ENCODE measurements at regions not wholly inside any gene's neighbourhood (a gene's known extent, or its start where the extent isn't known, plus 50 kb on each side); places are given as distances from the start of the nearest gene placed in this dataset.

DNA sequence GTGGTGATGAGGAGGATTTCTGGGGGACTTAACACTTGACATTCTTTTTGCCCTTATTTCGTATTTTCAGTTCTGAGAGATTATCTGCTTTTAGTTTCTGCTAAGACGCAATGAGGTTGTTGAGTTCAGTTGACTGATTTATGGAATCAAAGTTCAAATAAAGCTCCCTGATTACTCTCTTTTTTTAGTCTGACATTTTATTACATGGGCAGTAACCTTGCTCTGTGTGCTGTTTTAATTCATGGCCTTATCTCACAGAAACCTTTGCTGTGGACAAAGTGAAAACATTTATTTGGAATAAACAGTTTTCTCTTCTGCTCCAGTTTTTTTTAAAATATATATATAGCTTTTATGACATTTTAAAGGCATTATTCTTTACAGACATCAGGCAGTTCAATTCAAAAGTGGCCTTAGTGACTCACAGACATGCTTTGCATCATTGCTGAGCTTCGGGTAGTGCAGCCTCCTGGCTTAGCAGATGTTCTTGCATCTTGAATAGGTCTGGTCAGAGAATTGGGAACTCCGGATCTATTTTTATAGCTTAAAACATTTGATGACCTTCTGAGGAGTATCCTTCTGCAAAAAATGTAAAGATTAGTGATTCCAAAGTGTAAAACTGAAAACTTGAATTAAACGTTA is 162.9 kb downstream of the FAM170A start:
- no peak for DNase-seq

DNA sequence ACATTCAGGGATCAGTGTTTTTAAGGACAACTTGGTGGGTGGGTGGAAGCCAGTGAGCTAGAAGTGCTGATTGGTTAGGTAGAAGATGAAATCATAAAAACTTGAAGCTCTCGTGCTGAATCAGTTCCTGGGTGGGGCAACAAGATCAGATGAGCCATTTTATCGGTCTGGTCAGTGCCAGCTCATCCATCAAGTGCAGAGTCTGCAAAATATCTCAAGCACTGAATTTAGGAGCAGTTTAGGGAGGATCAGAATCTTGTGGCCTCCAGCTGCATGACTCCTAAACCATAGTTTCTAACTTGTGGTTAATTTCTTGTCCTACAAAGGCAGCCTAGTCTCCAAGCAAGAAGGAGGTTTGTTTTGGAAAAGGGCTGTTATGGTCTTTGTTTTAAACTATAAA is 166.4 kb downstream of the FAM170A start:
- no peak for DNase-seq

DNA sequence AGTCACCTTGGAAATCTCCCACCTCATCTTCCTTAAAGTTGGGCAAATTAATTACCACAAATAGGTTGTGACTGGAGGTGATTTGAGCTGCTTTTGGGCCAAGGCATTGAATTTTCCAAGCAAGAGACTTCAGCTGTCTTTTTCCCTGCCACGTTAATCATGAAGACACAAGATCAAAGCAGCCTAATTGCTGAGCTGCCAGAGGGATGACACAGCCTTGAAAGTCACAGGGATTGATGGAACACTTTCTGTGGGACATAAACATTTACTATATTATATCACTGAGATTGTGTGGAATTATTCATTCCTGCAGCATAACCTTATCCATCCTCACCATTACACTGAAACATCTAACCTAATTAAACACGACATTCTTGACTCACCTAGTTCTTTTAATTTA is 172.2 kb downstream of the FAM170A start:
- no peak for DNase-seq

GRCh38 chr5:119808024-119808423 is 178.7 kb downstream of the FAM170A start:
- no peak for DNase-seq

DNA sequence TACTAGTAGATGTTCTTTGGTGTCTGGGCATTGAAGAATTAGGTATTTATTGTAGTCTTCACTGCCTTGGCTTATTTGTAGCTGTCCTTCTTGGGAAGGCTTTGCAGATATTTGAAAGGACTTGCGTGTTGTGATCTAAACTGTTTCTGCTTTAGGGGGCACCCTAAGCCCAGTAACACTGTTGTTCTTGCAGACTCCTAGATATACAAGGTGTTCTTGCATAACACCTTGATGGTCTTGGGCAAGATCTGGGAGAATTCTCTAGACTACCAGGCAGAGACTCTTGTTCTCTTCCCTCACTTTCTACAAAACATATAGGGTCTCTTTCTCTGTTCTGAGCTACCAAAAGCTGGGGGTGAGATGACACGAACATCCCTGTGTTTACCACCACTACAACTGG is 179.1 kb downstream of the FAM170A start:
- no peak for DNase-seq

DNA sequence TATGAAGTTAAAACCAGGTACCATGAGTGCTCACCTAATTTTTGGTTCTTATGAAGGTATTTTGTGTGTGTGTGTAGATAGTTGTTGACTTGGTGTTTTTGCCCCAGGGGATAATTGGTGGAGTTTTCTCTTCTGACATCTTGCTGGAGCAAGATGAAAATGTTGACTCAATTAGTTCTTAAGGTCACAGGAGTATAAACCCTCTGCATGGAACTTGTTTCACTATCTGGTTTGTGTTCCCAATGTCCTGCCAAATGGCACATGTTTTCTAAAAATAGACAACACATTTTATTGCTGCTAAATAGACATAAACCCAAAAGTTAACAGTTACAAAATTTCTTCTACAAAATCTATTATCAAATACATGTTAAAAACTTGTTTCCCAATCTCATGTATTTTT is 180.9 kb downstream of the FAM170A start:
- no peak for DNase-seq

DNA sequence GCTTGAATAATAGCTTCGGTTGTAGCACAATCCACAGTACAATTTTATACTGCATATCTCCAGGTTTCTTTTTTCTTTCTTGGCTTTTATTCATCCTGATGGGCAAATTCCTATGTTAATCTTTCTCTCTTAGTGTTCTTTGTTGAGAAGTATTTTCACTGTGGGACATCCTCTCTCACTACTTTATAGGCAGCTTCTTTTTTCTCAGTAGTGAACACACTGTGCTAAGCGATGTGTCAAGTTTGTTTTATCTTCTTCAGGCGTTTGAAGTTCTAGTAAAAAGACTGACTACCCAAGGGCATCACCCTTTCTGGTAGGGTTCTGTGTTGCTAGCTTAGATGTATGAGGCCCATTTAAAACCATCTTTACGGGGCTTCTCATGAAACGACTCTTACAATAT is 182.1 kb downstream of the FAM170A start:
- DNase-seq, result no peak

DNA sequence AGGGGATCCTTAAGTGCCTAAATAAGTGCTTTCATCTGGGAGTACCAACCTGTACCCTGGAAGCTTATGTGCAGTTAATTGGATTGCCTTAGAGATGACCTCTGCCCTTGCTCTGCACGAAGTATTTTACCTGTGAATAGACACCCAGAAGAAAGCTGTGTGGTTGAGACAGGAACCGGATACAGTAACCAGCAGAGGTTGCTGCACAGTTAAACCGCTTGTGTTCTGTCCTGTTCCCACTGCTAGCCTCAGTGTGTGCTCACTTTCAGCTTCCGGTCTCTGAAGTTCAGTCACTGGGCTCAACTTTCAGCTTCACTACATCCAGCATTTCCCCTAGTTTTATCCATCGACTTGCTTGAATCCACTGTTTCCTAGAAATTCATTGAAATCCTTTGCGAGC is 185.3 kb downstream of the FAM170A start:
- DNase-seq, result no peak

GRCh38 chr5:119816055-119816454 is 186.7 kb downstream of the FAM170A start:
- no peak for DNase-seq

DNA sequence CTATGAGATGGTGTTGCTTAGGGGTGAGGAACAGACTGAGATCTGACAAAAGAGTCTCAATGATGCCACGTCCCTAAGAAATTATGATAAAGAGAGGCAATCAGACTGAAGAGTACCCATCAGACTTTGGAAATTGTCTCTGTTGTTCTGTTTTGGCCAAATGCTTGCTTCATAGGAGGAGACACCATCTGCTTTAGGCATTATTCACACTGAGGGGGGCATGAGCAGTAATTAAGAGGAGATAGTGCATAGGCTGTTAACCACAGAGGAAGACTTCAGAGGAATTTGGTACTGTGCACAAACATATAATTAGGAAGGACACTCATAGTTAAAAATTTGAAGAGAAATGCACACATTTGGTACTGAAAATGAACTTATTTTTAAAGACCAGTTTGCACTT is 190.7 kb downstream of the FAM170A start:
- no peak for DNase-seq

DNA sequence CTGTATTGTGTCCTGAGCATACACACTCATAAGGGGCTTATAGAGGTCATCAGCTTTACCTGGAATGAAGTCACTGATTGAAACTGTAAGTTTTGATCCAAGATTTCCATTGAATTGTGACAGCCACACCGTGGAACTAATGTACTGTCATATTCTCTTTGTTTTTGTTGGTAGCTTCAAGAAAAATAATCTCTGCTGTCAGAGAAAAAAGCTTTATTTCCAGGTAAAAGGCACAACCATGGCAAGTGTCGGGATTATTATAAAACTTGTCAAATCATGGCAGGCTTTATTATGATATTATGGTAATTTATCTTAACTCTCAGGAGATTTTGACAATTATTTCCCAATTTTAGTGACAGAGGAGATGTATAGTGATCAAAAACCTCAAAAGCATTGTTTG is 191.2 kb downstream of the FAM170A start:
- DNase-seq, result no peak

- no peak for DNase-seq
These were observed 199.2 kb downstream of the FAM170A start for GRCh38 chr5:119828541-119828940.

- DNase-seq, result no peak
These were observed 200.0 kb downstream of the FAM170A start for GRCh38 chr5:119829341-119829740.

- no peak for DNase-seq
These were observed 203.8 kb downstream of the FAM170A start for GRCh38 chr5:119833176-119833575.

DNA sequence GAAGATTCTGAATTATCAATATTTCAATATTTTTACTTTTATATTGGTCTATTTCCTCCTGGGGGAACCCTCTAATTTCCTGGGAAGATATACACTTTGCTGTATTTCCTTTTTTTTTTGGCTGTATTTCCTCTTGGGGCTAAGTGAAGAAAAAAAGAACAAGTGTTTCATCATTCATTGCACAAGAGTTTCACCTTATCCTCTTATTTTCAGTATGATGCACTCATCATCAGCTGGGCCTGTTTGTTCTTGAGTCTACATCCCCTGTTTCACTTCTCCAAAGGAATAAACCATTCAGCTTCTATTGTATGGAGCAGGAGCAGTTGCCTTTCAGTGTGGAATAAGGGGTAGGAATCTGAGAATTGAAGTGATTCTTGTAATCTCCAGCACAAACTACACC is 210.8 kb downstream of the FAM170A start:
- no peak for DNase-seq

- no peak for DNase-seq
These were observed 222.8 kb downstream of the FAM170A start for GRCh38 chr5:119852140-119852539.

DNA sequence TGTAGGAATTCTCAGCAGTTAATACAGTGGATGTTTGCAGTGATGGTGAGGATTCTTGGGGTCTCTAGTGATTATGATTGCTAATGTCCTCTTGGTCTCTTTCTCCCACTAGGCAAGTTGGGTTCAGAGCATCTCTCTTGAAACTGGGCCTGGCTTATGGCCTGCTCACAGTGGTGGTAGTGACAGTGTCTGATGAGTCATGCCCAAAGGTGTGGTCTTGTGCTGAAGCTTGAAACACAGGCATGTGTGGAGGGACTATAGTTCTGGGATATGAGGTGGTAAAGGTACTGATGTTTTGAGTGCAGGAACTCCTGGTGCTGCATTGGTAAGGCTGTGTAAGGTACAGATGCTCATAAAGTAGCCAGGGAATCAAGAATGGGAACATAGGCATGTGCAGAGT is 231.1 kb downstream of the FAM170A start:
- DNase-seq, result no peak

DNA sequence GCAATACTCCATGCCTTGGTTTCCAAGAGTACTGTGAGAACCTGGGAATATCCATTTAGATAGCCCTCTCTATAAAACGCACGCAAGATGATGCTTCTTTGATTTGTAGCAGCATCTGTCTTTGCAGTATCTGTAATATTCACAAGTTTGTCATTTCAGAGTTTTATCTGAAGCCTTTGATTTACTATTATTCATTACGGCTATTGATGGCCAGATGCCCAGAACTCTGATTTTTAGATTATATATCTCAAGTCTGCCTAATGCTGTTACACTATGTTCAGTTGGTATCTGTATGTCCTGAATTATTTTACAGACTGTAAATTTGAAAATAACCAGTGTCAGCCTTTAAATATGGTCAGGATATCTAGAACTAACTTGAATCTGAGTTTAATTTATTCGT is 233.3 kb downstream of the FAM170A start:
- no peak for DNase-seq

DNA sequence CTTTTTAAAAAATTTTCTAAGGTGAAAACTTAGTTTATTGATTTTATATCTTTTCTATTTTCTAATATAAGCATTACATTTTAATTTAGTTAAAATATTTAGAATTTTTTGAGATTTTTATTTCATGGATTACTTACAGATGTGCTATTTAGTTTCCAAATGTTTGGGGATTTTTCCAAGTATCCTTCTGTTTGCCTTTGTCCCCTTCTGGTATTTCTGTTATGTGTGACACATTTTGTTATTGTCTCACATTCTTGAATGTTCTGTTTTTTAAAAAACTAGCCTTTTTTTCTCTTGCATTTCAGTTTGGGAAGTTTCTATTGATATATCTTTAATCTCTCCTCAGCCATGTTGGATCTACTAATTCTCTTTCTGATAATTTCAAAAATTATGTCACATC is 234.9 kb downstream of the FAM170A start:
- DNase-seq, result no peak

DNA sequence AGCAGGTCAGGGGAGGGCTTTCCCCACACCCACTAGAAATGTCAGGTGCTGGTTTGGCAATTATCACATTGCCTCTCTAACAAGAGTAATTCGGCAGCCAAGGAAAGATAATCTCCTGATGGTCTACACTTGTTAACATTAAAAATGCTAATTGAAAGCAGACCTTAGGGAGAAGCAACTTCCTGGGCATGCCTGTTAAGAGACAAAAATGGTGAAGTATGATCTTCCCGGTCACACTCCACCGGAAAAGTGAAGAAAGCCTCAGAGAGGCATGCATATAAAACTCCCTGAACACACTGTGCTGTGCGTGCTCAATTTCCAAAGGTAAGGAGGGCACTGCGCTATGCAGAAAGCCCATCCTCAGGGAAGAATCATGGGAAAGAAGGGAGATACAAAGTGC is 244.3 kb downstream of the FAM170A start:
- no peak for DNase-seq

DNA sequence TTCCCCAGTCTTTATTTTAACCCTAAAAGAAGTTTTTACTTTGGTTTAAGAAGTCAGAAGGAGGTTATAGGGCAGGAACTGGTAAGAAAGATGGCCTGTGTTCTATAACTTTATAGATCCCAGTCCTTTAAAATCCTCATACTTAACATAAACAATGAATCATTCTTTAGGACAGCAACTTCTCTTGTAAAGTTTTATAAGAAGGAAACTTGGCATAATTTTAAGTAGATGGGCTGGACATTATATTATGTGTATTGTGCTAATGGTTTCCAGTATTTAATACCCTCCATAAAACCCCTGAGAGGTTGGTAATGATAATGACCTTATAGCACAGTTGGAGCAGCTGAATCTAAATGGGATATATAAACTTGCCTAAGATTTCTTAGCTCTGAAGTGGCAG is 247.2 kb downstream of the FAM170A start:
- no peak for DNase-seq

- peak; percentile 12 for DNase-seq
These were observed 249.4 kb downstream of the FAM170A start for GRCh38 chr5:119878712-119879111.

GRCh38 chr5:119879446-119879845 is 250.1 kb downstream of the FAM170A start:
- DNase-seq, result no peak

DNA sequence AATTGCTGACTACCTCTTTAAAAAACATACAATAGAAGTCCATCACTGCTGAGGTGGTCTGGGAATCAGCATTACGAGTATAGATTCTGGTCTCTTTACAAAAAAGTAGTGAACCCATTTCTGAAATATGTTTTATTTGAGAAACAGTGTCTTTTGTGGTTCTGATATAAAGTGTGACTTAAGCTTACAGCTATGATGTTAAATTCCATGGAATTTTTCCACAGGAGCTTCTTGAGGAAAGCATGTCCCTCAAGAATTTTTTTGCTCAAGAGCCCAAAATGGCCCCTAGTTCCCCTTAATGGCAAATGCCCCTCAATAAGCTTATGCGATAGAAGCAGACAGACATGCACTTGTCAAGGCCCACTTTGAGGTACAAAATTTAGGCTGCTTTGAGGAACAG is 265.7 kb downstream of the FAM170A start:
- DNase-seq, result no peak

DNA sequence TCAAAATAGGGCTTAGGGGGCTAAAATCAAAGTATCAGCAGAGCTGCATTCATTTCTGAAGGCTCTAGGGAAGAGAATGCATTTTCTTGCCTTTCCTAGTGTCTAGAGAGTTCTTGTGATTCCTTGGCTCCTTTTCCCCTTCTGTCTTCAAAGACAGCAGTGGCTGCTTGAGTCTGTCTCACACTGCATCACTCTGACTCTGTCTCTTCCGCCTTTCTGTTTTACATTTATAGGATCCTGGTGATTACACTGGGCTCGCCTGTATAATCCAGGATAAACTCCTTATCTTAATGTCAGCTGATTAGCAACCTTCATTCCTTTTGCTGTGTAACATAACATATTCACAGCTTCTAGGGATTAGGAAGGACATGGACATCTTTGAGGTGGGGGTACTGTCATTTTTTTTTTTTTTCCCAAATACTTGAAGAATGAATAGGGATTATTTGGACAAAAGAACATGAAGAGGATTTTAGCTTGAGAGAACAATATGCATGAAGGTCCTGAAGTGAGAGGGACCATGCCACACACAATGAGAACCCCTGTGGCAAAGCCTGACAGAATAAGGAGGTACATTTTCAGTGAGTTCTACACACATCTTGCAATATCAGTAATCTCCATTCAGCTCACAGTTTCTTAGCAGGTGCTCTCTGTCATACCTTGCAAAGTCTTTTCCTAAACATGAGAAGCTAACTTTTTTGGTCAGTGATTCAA is 267.6 kb downstream of the FAM170A start:
- no peak for DNase-seq
